K562 (cell line): ENCODE measurements at regions not wholly inside any gene's neighbourhood (a gene's known extent, or its start where the extent isn't known, plus 50 kb on each side); places are given as distances from the start of the nearest gene placed in this dataset.

Experiments
- ATAC-seq: fragments of 200-7000 bp; cut with Tn5 transposase; 3 replicates; pipeline ENCODE4 v1.9.1; 2020; ENCODE audit warnings: moderate library complexity
- BruUV-seq: library from RNA; stranded (reverse); fragments of 400-500 nt; replicated peaks from 2 replicates; lab custom pipeline; 2021; lab: Mats Ljungman, UMichigan
- CTCF ChIA-PET: fragments of 300-600 bp; formaldehyde crosslinking; extraction: SDS; loops from one replicate; lab custom pipeline; 2021; ENCODE audit warnings: low intra/inter-chr PET ratio; lab: Yijun Ruan, JAX
- POLR2A ChIA-PET: fragments of 300-600, 350-650 bp; sonication (Branson Sonifier 250); formaldehyde crosslinking; extraction: SDS; loops from one replicate; lab custom pipeline; 2021; ENCODE audit warnings: antibody characterized with exemption, inconsistent platforms; lab: Yijun Ruan, JAX
- DNase-seq, 4 experiments: peaks; one replicate each; pipeline versions ENCODE4 v3.0.0 to v3.0.0-alpha.2; 2011 to 2018; ENCODE audit warnings: low spot score in 3 of 4, mixed read lengths in 3 of 4; ENCODE audit errors: extremely low read depth in 1 of 4
- FAIRE-seq: peaks from 2 replicates; lab custom pipeline; 2011; peaks lifted over from hg19 to GRCh38; lab: Jason Lieb, UNC
- H2AFZ ChIP-seq: 2 replicates; pipeline ENCODE4 v1.6.0; 2011; ENCODE audit warnings: low read depth, low read length, control low read depth, inconsistent platforms
- H3K27ac ChIP-seq: fragments of 200-600 bp; 3 replicates; pipeline ENCODE4 v1.8.0; 2011; ENCODE audit warnings: low read depth, mild to moderate bottlenecking, control low read depth, inconsistent platforms, low read length, moderate library complexity, mixed read lengths; ENCODE audit errors: extremely low read depth
- H3K27me3 ChIP-seq, 2 experiments: fragments of 300-600 bp in 1 of 2; 2 replicates in 1 of 2; 3 replicates in 1 of 2; pipeline versions ENCODE4 v1.6.0 to v1.8.0; 2011; ENCODE audit warnings: inconsistent platforms in 2 of 2, low read length in 2 of 2, mild to moderate bottlenecking in 1 of 2, mixed read lengths in 1 of 2, moderate library complexity in 1 of 2; ENCODE audit not compliant: control insufficient read depth in 2 of 2, insufficient read depth in 2 of 2
- H3K36me3 ChIP-seq: fragments of 300-600 bp; 3 replicates; pipeline ENCODE4 v1.8.0; 2011; ENCODE audit warnings: mild to moderate bottlenecking, low read length, inconsistent platforms; ENCODE audit not compliant: control insufficient read depth, insufficient read depth
- H3K4me1 ChIP-seq, 2 experiments: fragments of 200-600 bp in 1 of 2; replicated peaks in 1 of 2; 2 replicates in 1 of 2; 3 replicates in 1 of 2; pipeline versions ENCODE4 v1.5.1 to v1.8.0; 2011; ENCODE audit warnings: inconsistent platforms in 2 of 2, low read length in 2 of 2, mild to moderate bottlenecking in 1 of 2, mixed read lengths in 1 of 2, moderate library complexity in 1 of 2; ENCODE audit not compliant: control insufficient read depth in 2 of 2, insufficient read depth in 2 of 2
- H3K4me2 ChIP-seq: 2 replicates; pipeline ENCODE4 v1.6.1; 2011; ENCODE audit warnings: low read length, control low read depth, inconsistent platforms, mixed read lengths; ENCODE audit not compliant: insufficient read depth
- H3K4me3 ChIP-seq: fragments of 200-600 bp; sonication (generic), shearing (Covaris generic); 2 replicates; pipeline ENCODE4 v1.5.1; 2016; ENCODE audit warnings: control low read depth, inconsistent platforms
- H3K79me2 ChIP-seq: fragments of 200-600 bp; 3 replicates; pipeline ENCODE4 v1.8.0; 2011; ENCODE audit warnings: low read length, inconsistent platforms; ENCODE audit not compliant: control insufficient read depth, insufficient read depth
- H3K9ac ChIP-seq, 2 experiments: 2 replicates each; pipeline versions ENCODE4 v1.6.0 to v1.6.1; 2011; ENCODE audit warnings: low read depth in 2 of 2, low read length in 2 of 2, control low read depth in 1 of 2, inconsistent platforms in 1 of 2, mild to moderate bottlenecking in 1 of 2, mixed read lengths in 1 of 2; ENCODE audit not compliant: insufficient read depth in 1 of 2
- H3K9me1 ChIP-seq: one replicate; pipeline ENCODE4 v1.6.0; 2011; ENCODE audit warnings: inconsistent platforms, mild to moderate bottlenecking, low read length, moderate library complexity; ENCODE audit not compliant: control insufficient read depth, insufficient read depth
- H3K9me3 ChIP-seq: replicated peaks from 2 replicates; pipeline ENCODE4 v1.5.1; 2011; ENCODE audit warnings: low read depth, low read length, inconsistent platforms; ENCODE audit not compliant: control insufficient read depth, insufficient read depth
- H4K20me1 ChIP-seq: replicated peaks from 2 replicates; pipeline ENCODE4 v1.6.1; 2011; ENCODE audit warnings: low read length, inconsistent platforms, mixed read lengths; ENCODE audit not compliant: control insufficient read depth, insufficient read depth
- BRD9 ChIP-seq: fragments of 450-650 bp; IDR thresholded peaks from 2 replicates; pipeline ENCODE4 v1.6.1; 2018; ENCODE audit warnings: low read depth; ENCODE audit not compliant: partially characterized antibody
- ESRRA ChIP-seq: fragments of 450-650 bp; IDR thresholded peaks from 2 replicates; pipeline ENCODE4 v1.6.1; 2014; ENCODE audit warnings: low read depth, mild to moderate bottlenecking, moderate library complexity, borderline replicate concordance
- KLF10 ChIP-seq: fragments of 250-450 bp; sonication (Bioruptor Pico); IDR thresholded peaks from 2 replicates; pipeline ENCODE4 v1.6.1; 2021; ENCODE audit warnings: matching md5 sums
- RAD21 ChIP-seq, 2 experiments: fragments of 250-450 bp in 1 of 2; fragments of 450-650 bp in 1 of 2; sonication (Bioruptor Pico) in 1 of 2; formaldehyde crosslinking in 1 of 2; IDR thresholded peaks in 1 of 2; conservative IDR thresholded peaks in 1 of 2; 2 replicates each; pipeline versions ENCODE4 v1.4.0 to v1.8.0; 2020 to 2022; ENCODE audit warnings: mild to moderate bottlenecking in 2 of 2, moderate library complexity in 1 of 2
- RNF2 ChIP-seq: sonication (generic); IDR thresholded peaks from 2 replicates; pipeline ENCODE4 v1.6.1; 2016
- TARDBP ChIP-seq: fragments of 450-650 bp; IDR thresholded peaks from 2 replicates; pipeline ENCODE4 v1.6.1; 2016
- ZNF143 ChIP-seq: sonication (generic); formaldehyde crosslinking; IDR thresholded peaks from 2 replicates; pipeline ENCODE4 v1.9.0; 2022; ENCODE audit warnings: mild to moderate bottlenecking, missing genetic modification reagents
- ZNF407 ChIP-seq: fragments of 450-650 bp; IDR thresholded peaks from 2 replicates; pipeline ENCODE4 v1.6.1; 2016; ENCODE audit warnings: low read depth
- ZNF551 ChIP-seq: fragments of 250-450 bp; sonication (Bioruptor Pico); IDR thresholded peaks from 2 replicates; pipeline ENCODE4 v1.5.0; 2021; ENCODE audit warnings: mild to moderate bottlenecking, moderate library complexity
- WGBS: fragments of 100-300 bp; shearing (Covaris generic); methylation state at CpG from one replicate; pipeline ENCODE4 v1.1.6; 2016; ENCODE audit warnings: low coverage, mixed read lengths; ENCODE audit not compliant: insufficient coverage; ENCODE audit errors: missing lambda C conversion rate; 5-methylcytosine and 5-hydroxymethylcytosine counted together
- in situ Hi-C: fragments of 300-500 bp; cut with MboI; formaldehyde crosslinking; loops from 4 replicates; pipeline ENCODE4 v1.15.0; 2018; ENCODE audit warnings: inconsistent platforms, mixed read lengths
- intact Hi-C: fragments of 100-400 bp; cut with micrococcal nuclease; formaldehyde crosslinking; loops from 2 replicates; pipeline ENCODE4 v1.14.2; 2022

GRCh38 chr1:222123111-222123510 is 381.2 kb upstream of the DUSP10 start:
- CTCF ChIA-PET: no interaction called here
- WGBS: 0% methylated on average over 2 of the region's 2 CpGs
- in situ Hi-C loops: no loop called here

More at GRCh38 chr1:222123111-222123510, 381.2 kb upstream of the DUSP10 start:
- Histone ChIP-seq H3K36me3 (no peaks in the 10 kb centered on the region), H3K4me3 (no peak overlapping the region), H3K4me2 (no peak overlapping the region), H3K79me2 (no peaks in the 10 kb centered on the region), H3K27me3 (no peaks in the 10 kb centered on the region), H3K9me1 (no peaks in the 10 kb centered on the region), H3K27ac (no peak overlapping the region), H2AFZ (no peak overlapping the region), H4K20me1 (no peaks in the 10 kb centered on the region), H3K4me1 (no peaks in the 10 kb centered on the region), H3K9me3 (no peaks in the 10 kb centered on the region)
- DNase-seq (no peak), ATAC-seq (no peak), FAIRE-seq (no peak)
- POLR2A ChIA-PET: no interaction called here
- intact Hi-C loops: loop anchor here (10.0 kb wide), 1 partner anchor 332 kb away; no protein-coding TSS in a partner anchor
- no TSS peak for BruUV-seq
- TF ChIP-seq ZNF551 (CRISPR knock-in tag) (no peak), BRD9 (no peak), RNF2 (no peak), KLF10 (CRISPR knock-in tag) (no peak), TARDBP (no peak), ZNF143 (no peak), ESRRA (no peak), RAD21 (CRISPR knock-in tag; conservative IDR thresholded peaks at IDR 0.05 in 1 of 2, IDR thresholded peaks at IDR 0.05 in 1 of 2) (no peak), ZNF407 (no peak)
- TF ChIP-seq, all 486 proteins: peak for 0
- H3K9ac ChIP-seq: no peak overlapping the region
